Activated CD4-positive, alpha-beta T cell treated with anti-CD3 and anti-CD28 coated beads, Interleukin-2, Interleukin-4, amounts not matched to agents 100 ng/mL and 50 ng/mL, durations not matched to agents 16 hours and 8 hours (primary cell): ENCODE measurements at regions not wholly inside any gene's neighbourhood (a gene's known extent, or its start where the extent isn't known, plus 50 kb on each side); places are given as distances from the start of the nearest gene placed in this dataset.

Source experiments
- DNase-seq: peaks from one replicate; pipeline ENCODE4 v3.0.0-alpha.2; 2020; ENCODE audit warnings: low spot score

GRCh38 chr4:186934244-186934643, 210.6 kb upstream of the FAT1 start:
- no peak for DNase-seq

GRCh38 chr4:186934841-186935443, 211.3 kb upstream of the FAT1 start:
- DNase-seq = no peak

GRCh38 chr4:186935901-186936300, 212.2 kb upstream of the FAT1 start:
- no peak for DNase-seq

GRCh38 chr4:186936496-186937375, 213.1 kb upstream of the FAT1 start:
- no peak for DNase-seq

GRCh38 chr4:186939226-186939625, 215.6 kb upstream of the FAT1 start:
- no peak for DNase-seq

GRCh38 chr4:186939766-186940165, 216.1 kb upstream of the FAT1 start:
- DNase-seq = no peak

GRCh38 chr4:186940476-186940875, 216.8 kb upstream of the FAT1 start:
- DNase-seq = no peak

GRCh38 chr4:186942758-186943377, 219.2 kb upstream of the FAT1 start:
- DNase-seq = no peak

- DNase-seq = no peak
These were observed 219.8 kb upstream of the FAT1 start for GRCh38 chr4:186943411-186943810.

GRCh38 chr4:186946136-186946535, 222.5 kb upstream of the FAT1 start:
- no peak for DNase-seq

- no peak for DNase-seq
These were observed 223.1 kb upstream of the FAT1 start for GRCh38 chr4:186946682-186947294.

- no peak for DNase-seq
These were observed 224.9 kb upstream of the FAT1 start for GRCh38 chr4:186948361-186949242.

- no peak for DNase-seq
These were observed 226.2 kb upstream of the FAT1 start for GRCh38 chr4:186949847-186950246.

- DNase-seq = no peak
These were observed 229.1 kb upstream of the FAT1 start for GRCh38 chr4:186952709-186953108.

- no peak for DNase-seq
These were observed 230.1 kb upstream of the FAT1 start for GRCh38 chr4:186953599-186954260.

GRCh38 chr4:186954509-186954908, 230.9 kb upstream of the FAT1 start:
- no peak for DNase-seq

- no peak for DNase-seq
These were observed 231.3 kb upstream of the FAT1 start for GRCh38 chr4:186954956-186955355.

GRCh38 chr4:186957952-186958555, 234.4 kb upstream of the FAT1 start:
- DNase-seq = no peak

- DNase-seq = no peak
These were observed 235.2 kb upstream of the FAT1 start for GRCh38 chr4:186958726-186959350.
